ENCODE measurements at regions not wholly inside any gene's neighbourhood (a gene's known extent, or its start where the extent isn't known, plus 50 kb on each side); places are given as distances from the start of the nearest gene placed in this dataset.

- Histone ChIP-seq H3K9me3 (ENCODE audit: control insufficient read depth, low read length) (no peaks in the 10 kb centered on the region), H3K36me3 (ENCODE audit: control insufficient read depth, insufficient read depth, low read length, severe bottlenecking) (no peaks in the 10 kb centered on the region), H3K4me1 (ENCODE audit: control insufficient read depth, insufficient read depth, low read length) (peaks cover 40% of the 10 kb centered on the region), H3K9ac (ENCODE audit: low read length) (peak overlapping the region; percentile 28), H3K27me3 (replicated peaks; ENCODE audit: control insufficient read depth, insufficient read depth, low read length) (no peaks in the 10 kb centered on the region), H3K4me3 (ENCODE audit: low read length) (peak overlapping the region; percentile 38)
- peak; percentile 60 for DNase-seq (ENCODE audit: low read depth)
These were observed 113.4 kb upstream of the AHR start for GRCh38 chr7:17184805-17185689.

- Histone ChIP-seq H3K36me3 (ENCODE audit: control insufficient read depth, insufficient read depth, low read length, severe bottlenecking) (no peaks in the 10 kb centered on the region), H3K27me3 (replicated peaks; ENCODE audit: control insufficient read depth, insufficient read depth, low read length) (no peaks in the 10 kb centered on the region), H3K4me1 (ENCODE audit: control insufficient read depth, insufficient read depth, low read length) (peaks cover 40% of the 10 kb centered on the region), H3K9ac (ENCODE audit: low read length) (peak overlapping the region; percentile 15), H3K4me3 (ENCODE audit: low read length) (no peak overlapping the region), H3K9me3 (ENCODE audit: control insufficient read depth, low read length) (no peaks in the 10 kb centered on the region)
- peak; percentile 31 for DNase-seq (ENCODE audit: low read depth)
These were observed 112.8 kb upstream of the AHR start for GRCh38 chr7:17185690-17186070.

DNA sequence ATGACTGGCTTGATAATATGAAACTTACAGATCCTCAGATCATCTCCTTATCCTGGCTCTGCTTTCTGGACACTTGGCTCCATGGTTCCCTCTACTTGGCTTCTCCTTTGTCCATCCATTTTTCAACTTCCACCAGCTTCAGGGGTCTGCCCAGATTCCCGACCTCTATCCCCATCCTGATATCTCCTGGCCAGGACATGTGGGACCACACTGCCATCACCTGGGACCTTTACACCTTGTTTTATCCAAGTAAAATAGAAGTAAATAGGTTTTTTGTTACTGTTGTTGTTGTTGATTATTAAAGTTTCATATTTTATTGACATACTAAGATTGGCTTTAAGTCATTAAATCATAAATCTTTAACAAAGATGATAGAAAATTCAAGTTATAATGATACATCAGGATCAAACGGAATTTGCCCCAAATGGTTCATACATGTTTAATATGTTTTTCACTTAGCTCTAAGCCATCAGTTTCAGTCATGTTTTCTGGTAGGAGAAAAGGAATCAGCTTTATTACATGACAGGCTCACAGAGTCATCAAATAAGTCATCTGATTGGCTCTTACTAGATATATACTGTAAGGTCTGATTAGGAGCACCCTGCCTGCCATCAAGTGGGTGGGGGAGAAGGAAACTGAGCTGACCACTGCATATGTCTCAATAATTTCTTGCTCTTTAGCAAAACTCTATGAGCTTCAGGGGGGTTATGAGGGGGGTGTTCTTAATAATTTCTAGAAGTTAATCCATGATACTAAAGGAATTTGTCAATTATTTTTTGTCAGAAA lies 111.5 kb upstream of the AHR start:
- no peaks in the 10 kb centered on the region for H3K27me3 ChIP-seq (replicated peaks; ENCODE audit: control insufficient read depth, insufficient read depth, low read length)
- no peak for DNase-seq (ENCODE audit: low read depth)
- no peaks in the 10 kb centered on the region for H3K36me3 ChIP-seq (ENCODE audit: control insufficient read depth, insufficient read depth, low read length, severe bottlenecking)
- no peak overlapping the region for H3K9ac ChIP-seq (ENCODE audit: low read length)
- H3K9me3 ChIP-seq (ENCODE audit: control insufficient read depth, low read length): no peaks in the 10 kb centered on the region
- H3K4me3 ChIP-seq (ENCODE audit: low read length): no peak overlapping the region
- H3K4me1 ChIP-seq (ENCODE audit: control insufficient read depth, insufficient read depth, low read length): peaks cover 40% of the 10 kb centered on the region

DNA sequence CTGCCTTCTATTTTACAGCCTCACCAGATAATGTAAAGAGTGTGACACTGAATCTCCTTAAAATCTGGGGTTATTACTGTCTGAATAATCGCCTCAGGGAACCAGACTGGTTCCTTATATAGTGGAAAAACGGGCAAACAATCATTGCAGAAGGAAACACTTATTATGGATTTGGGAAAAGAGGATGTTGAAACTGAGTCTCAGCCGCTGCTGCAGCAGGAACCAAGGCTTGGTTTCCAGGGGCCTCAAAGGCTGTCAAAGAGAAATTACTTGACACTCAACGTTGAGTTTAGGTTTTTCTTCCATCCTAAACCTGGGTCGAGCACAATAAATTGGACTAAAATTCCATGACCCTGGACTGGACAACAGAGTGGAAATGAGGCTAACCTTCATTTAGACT lies 103.8 kb upstream of the AHR start:
- DNase-seq (ENCODE audit: low read depth): no peak
- H3K9ac ChIP-seq (ENCODE audit: low read length): no peak overlapping the region
- H3K4me1 ChIP-seq (ENCODE audit: control insufficient read depth, insufficient read depth, low read length): peaks cover 2% of the 10 kb centered on the region
- no peak overlapping the region for H3K4me3 ChIP-seq (ENCODE audit: low read length)
- H3K27me3 ChIP-seq (replicated peaks; ENCODE audit: control insufficient read depth, insufficient read depth, low read length): no peaks in the 10 kb centered on the region
- H3K36me3 ChIP-seq (ENCODE audit: control insufficient read depth, insufficient read depth, low read length, severe bottlenecking): no peaks in the 10 kb centered on the region
- no peaks in the 10 kb centered on the region for H3K9me3 ChIP-seq (ENCODE audit: control insufficient read depth, low read length)

- Histone ChIP-seq H3K9me3 (ENCODE audit: control insufficient read depth, low read length) (no peaks in the 10 kb centered on the region), H3K36me3 (ENCODE audit: control insufficient read depth, insufficient read depth, low read length, severe bottlenecking) (no peaks in the 10 kb centered on the region), H3K27me3 (replicated peaks; ENCODE audit: control insufficient read depth, insufficient read depth, low read length) (no peaks in the 10 kb centered on the region), H3K9ac (ENCODE audit: low read length) (no peak overlapping the region), H3K4me1 (ENCODE audit: control insufficient read depth, insufficient read depth, low read length) (no peaks in the 10 kb centered on the region), H3K4me3 (ENCODE audit: low read length) (no peak overlapping the region)
- DNase-seq (ENCODE audit: low read depth): no peak
These were observed 102.9 kb upstream of the AHR start for GRCh38 chr7:17195576-17195975.

GRCh38 chr7:17205910-17206309 lies 92.5 kb upstream of the AHR start:
- H3K9ac ChIP-seq (ENCODE audit: low read length): no peak overlapping the region
- no peak for DNase-seq (ENCODE audit: low read depth)
- no peaks in the 10 kb centered on the region for H3K36me3 ChIP-seq (ENCODE audit: control insufficient read depth, insufficient read depth, low read length, severe bottlenecking)
- no peaks in the 10 kb centered on the region for H3K27me3 ChIP-seq (replicated peaks; ENCODE audit: control insufficient read depth, insufficient read depth, low read length)
- H3K9me3 ChIP-seq (ENCODE audit: control insufficient read depth, low read length): no peaks in the 10 kb centered on the region
- H3K4me1 ChIP-seq (ENCODE audit: control insufficient read depth, insufficient read depth, low read length): no peaks in the 10 kb centered on the region
- H3K4me3 ChIP-seq (ENCODE audit: low read length): no peak overlapping the region

GRCh38 chr7:17206349-17206905 lies 92.0 kb upstream of the AHR start:
- H3K4me1 ChIP-seq (ENCODE audit: control insufficient read depth, insufficient read depth, low read length): no peaks in the 10 kb centered on the region
- no peak overlapping the region for H3K9ac ChIP-seq (ENCODE audit: low read length)
- H3K9me3 ChIP-seq (ENCODE audit: control insufficient read depth, low read length): no peaks in the 10 kb centered on the region
- H3K36me3 ChIP-seq (ENCODE audit: control insufficient read depth, insufficient read depth, low read length, severe bottlenecking): no peaks in the 10 kb centered on the region
- H3K4me3 ChIP-seq (ENCODE audit: low read length): no peak overlapping the region
- DNase-seq (ENCODE audit: low read depth): no peak
- H3K27me3 ChIP-seq (replicated peaks; ENCODE audit: control insufficient read depth, insufficient read depth, low read length): no peaks in the 10 kb centered on the region

- Histone ChIP-seq H3K27me3 (replicated peaks; ENCODE audit: control insufficient read depth, insufficient read depth, low read length) (no peaks in the 10 kb centered on the region), H3K9ac (ENCODE audit: low read length) (no peak overlapping the region), H3K9me3 (ENCODE audit: control insufficient read depth, low read length) (no peaks in the 10 kb centered on the region), H3K4me1 (ENCODE audit: control insufficient read depth, insufficient read depth, low read length) (no peaks in the 10 kb centered on the region), H3K36me3 (ENCODE audit: control insufficient read depth, insufficient read depth, low read length, severe bottlenecking) (no peaks in the 10 kb centered on the region), H3K4me3 (ENCODE audit: low read length) (no peak overlapping the region)
- DNase-seq (ENCODE audit: low read depth): no peak
These were observed 91.2 kb upstream of the AHR start for GRCh38 chr7:17207220-17207619.

DNA sequence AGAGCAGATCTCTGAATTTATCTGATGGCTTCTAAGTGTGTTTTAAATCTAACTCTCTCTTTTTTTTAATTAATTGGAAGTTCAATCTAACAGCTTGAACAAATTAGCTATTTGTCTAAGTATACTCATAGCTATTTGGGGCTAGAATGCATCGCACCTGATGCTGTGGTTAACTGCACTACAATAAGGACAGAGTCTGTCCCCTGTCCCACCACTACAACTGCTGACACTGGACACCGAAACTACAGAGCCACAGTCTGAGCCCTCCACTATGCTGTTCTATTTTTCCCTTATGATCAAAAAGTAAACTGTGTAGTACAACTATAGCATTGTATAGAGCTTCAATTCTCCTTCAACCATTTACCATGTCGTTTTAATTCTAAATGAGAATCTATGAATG lies 89.4 kb upstream of the AHR start:
- no peak for DNase-seq (ENCODE audit: low read depth)
- Histone ChIP-seq H3K27me3 (replicated peaks; ENCODE audit: control insufficient read depth, insufficient read depth, low read length) (no peaks in the 10 kb centered on the region), H3K4me1 (ENCODE audit: control insufficient read depth, insufficient read depth, low read length) (no peaks in the 10 kb centered on the region), H3K36me3 (ENCODE audit: control insufficient read depth, insufficient read depth, low read length, severe bottlenecking) (no peaks in the 10 kb centered on the region), H3K9me3 (ENCODE audit: control insufficient read depth, low read length) (no peaks in the 10 kb centered on the region), H3K9ac (ENCODE audit: low read length) (no peak overlapping the region), H3K4me3 (ENCODE audit: low read length) (no peak overlapping the region)

DNA sequence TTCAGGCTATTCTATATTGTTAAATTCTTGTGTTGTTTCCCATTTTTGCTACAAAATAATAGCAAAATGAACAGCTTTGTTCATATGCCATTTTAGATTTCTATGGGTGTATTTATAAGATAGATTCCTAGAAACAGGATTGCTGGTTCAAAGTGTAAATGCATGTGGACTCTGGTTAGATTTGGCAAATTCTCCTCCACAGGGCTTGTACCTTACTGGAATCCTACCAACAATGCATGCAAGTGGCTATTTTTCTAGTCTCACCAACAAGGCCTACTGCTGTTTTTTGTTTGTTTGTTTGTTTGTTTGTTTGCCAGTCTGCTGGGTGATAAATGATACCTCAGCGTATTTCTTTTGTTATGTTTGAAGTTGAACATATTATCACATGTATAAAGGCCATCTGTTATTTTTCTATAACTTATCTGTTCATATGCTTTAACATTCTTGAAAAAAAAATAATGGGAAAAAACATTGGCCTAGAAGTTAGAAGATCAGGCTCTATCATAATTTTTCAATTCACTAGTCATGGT lies 87.1 kb upstream of the AHR start:
- DNase-seq (ENCODE audit: low read depth): no peak
- H3K9ac ChIP-seq (ENCODE audit: low read length): no peak overlapping the region
- H3K9me3 ChIP-seq (ENCODE audit: control insufficient read depth, low read length): no peaks in the 10 kb centered on the region
- no peaks in the 10 kb centered on the region for H3K4me1 ChIP-seq (ENCODE audit: control insufficient read depth, insufficient read depth, low read length)
- H3K36me3 ChIP-seq (ENCODE audit: control insufficient read depth, insufficient read depth, low read length, severe bottlenecking): no peaks in the 10 kb centered on the region
- no peaks in the 10 kb centered on the region for H3K27me3 ChIP-seq (replicated peaks; ENCODE audit: control insufficient read depth, insufficient read depth, low read length)
- no peak overlapping the region for H3K4me3 ChIP-seq (ENCODE audit: low read length)

DNA sequence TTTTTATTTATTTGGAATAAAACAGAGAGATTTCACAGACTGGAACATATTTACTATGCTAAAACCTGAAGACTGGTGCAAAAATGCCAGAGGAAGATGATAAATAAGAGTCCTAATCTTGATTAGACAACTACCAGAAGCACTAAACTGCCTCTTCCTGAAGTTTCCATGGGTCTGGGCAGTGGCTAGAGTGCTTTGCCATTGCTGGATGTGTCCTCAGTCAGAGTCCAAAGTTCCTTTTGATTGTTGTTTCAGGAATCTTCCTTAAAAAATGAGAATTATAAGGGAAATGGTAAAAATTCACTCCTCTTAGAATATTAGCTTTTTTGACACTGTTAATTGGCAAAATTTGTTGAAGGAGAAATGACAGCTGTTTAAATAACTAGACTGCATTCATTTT lies 86.3 kb upstream of the AHR start:
- Histone ChIP-seq H3K4me1 (ENCODE audit: control insufficient read depth, insufficient read depth, low read length) (no peaks in the 10 kb centered on the region), H3K4me3 (ENCODE audit: low read length) (no peak overlapping the region), H3K9me3 (ENCODE audit: control insufficient read depth, low read length) (no peaks in the 10 kb centered on the region), H3K27me3 (replicated peaks; ENCODE audit: control insufficient read depth, insufficient read depth, low read length) (no peaks in the 10 kb centered on the region), H3K36me3 (ENCODE audit: control insufficient read depth, insufficient read depth, low read length, severe bottlenecking) (no peaks in the 10 kb centered on the region), H3K9ac (ENCODE audit: low read length) (no peak overlapping the region)
- DNase-seq (ENCODE audit: low read depth): no peak

All from adipocyte (in vitro differentiated cells).